ENCODE measurements at regions not wholly inside any gene's neighbourhood (a gene's known extent, or its start where the extent isn't known, plus 50 kb on each side); places are given as distances from the start of the nearest gene placed in this dataset.

DNA sequence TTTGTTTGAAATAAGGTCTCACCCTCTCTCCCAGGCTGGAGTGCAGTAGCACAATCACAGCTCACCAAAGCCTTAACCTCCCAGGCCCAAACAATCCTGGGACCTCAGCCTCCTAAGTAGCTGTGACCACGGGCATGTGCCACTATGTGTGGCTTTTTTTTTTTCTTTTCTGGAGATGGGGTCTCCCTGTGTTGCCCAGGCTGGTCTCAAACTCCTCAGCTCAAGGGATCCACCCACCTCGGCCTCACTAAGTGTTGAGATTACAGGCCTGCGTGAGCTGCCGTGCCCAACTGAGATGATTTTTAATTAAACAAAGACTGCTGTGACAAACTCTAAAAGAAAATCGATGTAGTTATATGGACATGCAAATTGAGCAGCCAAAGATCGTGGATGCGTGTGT, 768.4 kb upstream of the ADGRL2 start:
- no peak overlapping the region for H3K27ac ChIP-seq (ENCODE audit: low read depth, low read length)
- no peak overlapping the region for H4K91ac ChIP-seq (replicated peaks; ENCODE audit: insufficient read length, low read length)
- DNase-seq (ENCODE audit: low read depth in 1 of 2, low spot score in 2 of 2), result no peak
- H2AFZ ChIP-seq (ENCODE audit: low read length), result no peak overlapping the region
- H3K23me2 ChIP-seq (ENCODE audit: low read depth, low read length), result no peaks in the 10 kb centered on the region; the same call in 1 of the 2 replicates
- H3K36me3 ChIP-seq (ENCODE audit: control insufficient read depth in 2 of 4, insufficient read depth in 4 of 4, low read length in 3 of 4), result no peaks in the 10 kb centered on the region
- no peak overlapping the region for H4K8ac ChIP-seq (ENCODE audit: extremely low read depth, insufficient read depth, low read length)
- H2BK20ac ChIP-seq (ENCODE audit: low read length), result no peak overlapping the region
- no peak overlapping the region for H3K23ac ChIP-seq (ENCODE audit: insufficient read length)
- H3K4me2 ChIP-seq (ENCODE audit: insufficient read depth in 1 of 2, low read depth in 2 of 2, low read length in 2 of 2), result no peak overlapping the region
- H3K9me3 ChIP-seq (ENCODE audit: insufficient read depth in 2 of 2, low read depth in 1 of 2, low read length in 1 of 2), result no peaks in the 10 kb centered on the region
- no peak overlapping the region for H3K18ac ChIP-seq (ENCODE audit: extremely low read depth, low read length)
- no peak overlapping the region for H2AK5ac ChIP-seq (ENCODE audit: low read depth, low read length)
- POLR2A ChIA-PET (ENCODE audit: partially characterized antibody), result no interaction called here
- H4K20me1 ChIP-seq (replicated peaks in 1 of 2; ENCODE audit: control insufficient read depth in 1 of 2, insufficient read depth in 2 of 2, low read length in 2 of 2), result no peaks in the 10 kb centered on the region
- H2BK12ac ChIP-seq (ENCODE audit: low read depth, low read length), result no peak overlapping the region
- H2BK120ac ChIP-seq (replicated peaks; ENCODE audit: low read depth, low read length), result no peak overlapping the region
- H3K4ac ChIP-seq (replicated peaks; ENCODE audit: insufficient read length, low read depth, low read length), result no peak overlapping the region
- no peak overlapping the region for H3K9ac ChIP-seq (replicated peaks in 1 of 4; ENCODE audit: extremely low read depth in 1 of 4, low read depth in 3 of 4, low read length in 3 of 4)
- TF ChIP-seq ASH2L (IDR thresholded peaks at IDR 0.05; ENCODE audit: low read length) (no peak), CREB1 (IDR thresholded peaks at IDR 0.05) (no peak), SUZ12 (IDR thresholded peaks at IDR 0.05; ENCODE audit: low read length) (no peak), GTF2F1 (IDR thresholded peaks at IDR 0.05; ENCODE audit: borderline replicate concordance, low read depth, low read length) (no peak), KDM1A (IDR thresholded peaks at IDR 0.05; ENCODE audit: borderline replicate concordance, low read length) (no peak), HDAC2 (IDR thresholded peaks at IDR 0.05; ENCODE audit: borderline replicate concordance in 1 of 2, low read depth in 2 of 2, low read length in 2 of 2) (no peak), TEAD4 (IDR thresholded peaks at IDR 0.05; ENCODE audit: low read depth, low read length) (no peak), POLR2AphosphoS5 (IDR thresholded peaks at IDR 0.05; ENCODE audit: low read depth, low read length) (no peak), KDM5A (IDR thresholded peaks at IDR 0.05; ENCODE audit: low read length) (no peak)
- no peak overlapping the region for H4K5ac ChIP-seq (ENCODE audit: insufficient read length, low read depth, low read length)
- H3K14ac ChIP-seq (ENCODE audit: insufficient read length), result no peak overlapping the region
- H3K79me2 ChIP-seq (ENCODE audit: control insufficient read depth in 1 of 2, insufficient read depth in 2 of 2, low read length in 2 of 2), result no peaks in the 10 kb centered on the region
- H3K27me3 ChIP-seq (replicated peaks in 1 of 4; ENCODE audit: control insufficient read depth in 3 of 4, extremely low read depth in 1 of 4, insufficient read depth in 3 of 4, low read length in 3 of 4), result no peaks in the 10 kb centered on the region
- CTCF ChIA-PET (ENCODE audit: partially characterized antibody), result no interaction called here
- no peak for FAIRE-seq
- no peak overlapping the region for H3K4me3 ChIP-seq (ENCODE audit: extremely low read depth in 1 of 4, insufficient read depth in 2 of 4, low read depth in 3 of 4, low read length in 4 of 4)
- H3K79me1 ChIP-seq (ENCODE audit: low read depth, low read length), result no peaks in the 10 kb centered on the region
- no peak overlapping the region for H2BK15ac ChIP-seq (ENCODE audit: low read length)
- no peaks in the 10 kb centered on the region for H3K4me1 ChIP-seq (replicated peaks in 1 of 4; ENCODE audit: control insufficient read depth in 3 of 4, insufficient read depth in 4 of 4, low read length in 3 of 4)
- H2BK5ac ChIP-seq (ENCODE audit: low read depth, low read length), result no peak overlapping the region
- 91% methylated on average over 7 of the region's 7 CpGs; no CpG with 5 or more reads in 1 of the 2 experiments for WGBS, 2 experiments (ENCODE audit: extremely low coverage in 1 of 2, insufficient coverage in 1 of 2, insufficient read length in 1 of 2, insufficient replicate concordance in 2 of 2, low coverage in 1 of 2, low lambda C conversion rate in 2 of 2, missing lambda C conversion rate in 1 of 2)
- H3K56ac ChIP-seq (replicated peaks; ENCODE audit: insufficient read length, low read depth, low read length), result no peak overlapping the region

Measured in H1 (cell line).